Sigmoid colon (tissue), 4 donors: ENCODE measurements at regions not wholly inside any gene's neighbourhood (a gene's known extent, or its start where the extent isn't known, plus 50 kb on each side); places are given as distances from the start of the nearest gene placed in this dataset.

Source experiments
- CTCF ChIP-seq, 4 experiments: fragments of 450-650 bp in 3 of 4; fragments of 200-600 bp in 1 of 4; IDR thresholded peaks; one replicate each; pipeline ENCODE4 v1.5.1; 2016 to 2019; ENCODE audit warnings: antibody characterized with exemption in 4 of 4, mild to moderate bottlenecking in 3 of 4, moderate library complexity in 2 of 4
- POLR2A ChIP-seq, 2 donors: fragments of 450-650 bp; IDR thresholded peaks; one replicate each; pipeline ENCODE4 v1.6.1; 2016; ENCODE audit warnings: antibody characterized with exemption in 2 of 2, mild to moderate bottlenecking in 2 of 2, moderate library complexity in 2 of 2
- POLR2AphosphoS5 ChIP-seq, 4 donors: sonication (generic); formaldehyde crosslinking; IDR thresholded peaks; one replicate each; pipeline ENCODE4 v1.6.1; 2017; ENCODE audit warnings: antibody characterized with exemption in 4 of 4

- no peak for TF ChIP-seq CTCF (IDR thresholded peaks at IDR 0.05)
- TF ChIP-seq POLR2AphosphoS5 (IDR thresholded peaks at IDR 0.05): no peak
- no peak for TF ChIP-seq POLR2A (IDR thresholded peaks at IDR 0.05)
These were observed 1281.7 kb downstream of the NLGN4Y start for GRCh38 chrY:15805985-15806384.
